ENCODE measurements at regions not wholly inside any gene's neighbourhood (a gene's known extent, or its start where the extent isn't known, plus 50 kb on each side); places are given as distances from the start of the nearest gene placed in this dataset.
"Not testable (repeated sequence)": the region's sequence is repeated elsewhere in the genome, so short reads cannot be mapped to it uniquely, and the experiment has no call there.

GRCh38 chr1:115505148-115505571 lies 136.6 kb upstream of the VANGL1 start:
- TF ChIP-seq CTCF (conservative IDR thresholded peaks at IDR 0.05), result no peak
- TF ChIP-seq ZFX (IDR thresholded peaks at IDR 0.05), result no peak
- H3K27ac ChIP-seq, result no peak overlapping the region

- not testable (repeated sequence) for H3K27ac ChIP-seq
Measured at GRCh38 chr1:115502183-115502582, 139.6 kb upstream of the VANGL1 start.

- H3K27ac ChIP-seq, result no peak overlapping the region
- TF ChIP-seq ZFX (IDR thresholded peaks at IDR 0.05), result no peak
- TF ChIP-seq CTCF (conservative IDR thresholded peaks at IDR 0.05), result no peak
Measured at GRCh38 chr1:115501476-115501875, 140.3 kb upstream of the VANGL1 start.

GRCh38 chr1:115499253-115499652 lies 142.5 kb upstream of the VANGL1 start:
- no peak overlapping the region for H3K27ac ChIP-seq
- no peak for TF ChIP-seq CTCF (conservative IDR thresholded peaks at IDR 0.05)
- no peak for TF ChIP-seq ZFX (IDR thresholded peaks at IDR 0.05)

- TF ChIP-seq CTCF (conservative IDR thresholded peaks at IDR 0.05) (no peak), ZFX (IDR thresholded peaks at IDR 0.05) (no peak)
- no peak overlapping the region for H3K27ac ChIP-seq
Measured at GRCh38 chr1:115496904-115497527, 144.8 kb upstream of the VANGL1 start.

GRCh38 chr1:115495625-115496024 lies 146.1 kb upstream of the VANGL1 start:
- TF ChIP-seq ZFX (IDR thresholded peaks at IDR 0.05) (no peak), CTCF (conservative IDR thresholded peaks at IDR 0.05) (no peak)
- no peak overlapping the region for H3K27ac ChIP-seq

GRCh38 chr1:115495111-115495510 lies 146.7 kb upstream of the VANGL1 start:
- no peak for TF ChIP-seq ZFX (IDR thresholded peaks at IDR 0.05)
- no peak for TF ChIP-seq CTCF (conservative IDR thresholded peaks at IDR 0.05)
- no peak overlapping the region for H3K27ac ChIP-seq

- H3K27ac ChIP-seq, result no peak overlapping the region
- TF ChIP-seq ZFX (IDR thresholded peaks at IDR 0.05) (no peak), CTCF (conservative IDR thresholded peaks at IDR 0.05) (no peak)
Measured at GRCh38 chr1:115493834-115494233, 147.9 kb upstream of the VANGL1 start.

Measured in C4-2B (cell line).